SK-N-MC (cell line): ENCODE measurements at regions not wholly inside any gene's neighbourhood (a gene's known extent, or its start where the extent isn't known, plus 50 kb on each side); places are given as distances from the start of the nearest gene placed in this dataset.

ENCODE experiments used
- EZH2 ChIP-seq: fragments of 200-600 bp; sonication (generic); IDR thresholded peaks from one replicate; pipeline ENCODE4 v1.6.1; 2017; ENCODE audit warnings: antibody characterized with exemption
- FOXP2 ChIP-seq: optimal IDR thresholded peaks from 2 replicates; pipeline ENCODE3; 2011; ENCODE audit warnings: mild to moderate bottlenecking, moderate library complexity; ENCODE audit not compliant: insufficient read depth; ENCODE audit errors: extremely low read length, control extremely low read depth
- POLR2AphosphoS5 ChIP-seq: IDR thresholded peaks from 2 replicates; pipeline ENCODE4 v1.6.1; 2012; ENCODE audit warnings: mild to moderate bottlenecking, low read depth, low read length, borderline replicate concordance

DNA sequence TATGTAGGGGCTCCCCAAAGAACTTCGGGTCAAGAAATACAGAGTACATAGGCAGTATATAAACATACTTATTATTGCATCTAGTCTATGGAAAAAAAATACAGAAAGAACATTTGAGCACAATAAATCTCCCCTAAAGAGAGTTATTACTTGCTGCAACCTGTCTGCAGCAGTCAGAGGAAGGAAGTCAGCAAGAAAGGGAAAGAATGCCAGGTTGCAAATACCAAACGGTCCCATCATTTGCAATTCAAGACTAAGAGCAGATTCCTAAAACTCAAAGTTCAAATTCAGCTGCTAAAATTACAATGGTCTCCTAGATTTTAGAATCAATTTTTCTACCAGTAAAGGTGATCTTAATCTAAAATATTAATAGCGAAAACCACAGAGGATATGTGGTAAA is 236.2 kb upstream of the NUDT6 start:
- TF ChIP-seq EZH2 (no peak), POLR2AphosphoS5 (no peak), FOXP2 (no peak)
